Endothelial cell (in vitro differentiated cells): ENCODE measurements at regions not wholly inside any gene's neighbourhood (a gene's known extent, or its start where the extent isn't known, plus 50 kb on each side); places are given as distances from the start of the nearest gene placed in this dataset.

Source experiments
- DNase-seq: peaks from one replicate; pipeline ENCODE4 v3.0.0; 2021; ENCODE audit warnings: low spot score
- H3K27ac Mint-ChIP-seq: one replicate; pipeline ENCODE4 v1.8.0; 2021; ENCODE audit warnings: mixed read lengths, inconsistent platforms; ENCODE audit not compliant: unreplicated experiment
- H3K27me3 Mint-ChIP-seq: one replicate; pipeline ENCODE4 v1.8.0; 2021; ENCODE audit warnings: mild to moderate bottlenecking, moderate library complexity, mixed read lengths, inconsistent platforms; ENCODE audit not compliant: unreplicated experiment
- H3K36me3 Mint-ChIP-seq: one replicate; pipeline ENCODE4 v1.8.0; 2021; ENCODE audit warnings: mild to moderate bottlenecking, low read depth, mixed read lengths, inconsistent platforms; ENCODE audit not compliant: unreplicated experiment
- H3K4me1 Mint-ChIP-seq: one replicate; pipeline ENCODE4 v1.8.0; 2021; ENCODE audit warnings: mild to moderate bottlenecking, mixed read lengths, inconsistent platforms; ENCODE audit not compliant: unreplicated experiment
- H3K4me3 Mint-ChIP-seq: one replicate; pipeline ENCODE4 v1.8.0; 2021; ENCODE audit warnings: mild to moderate bottlenecking, mixed read lengths, inconsistent platforms; ENCODE audit not compliant: unreplicated experiment
- H3K9me3 Mint-ChIP-seq: one replicate; pipeline ENCODE4 v1.8.0; 2021; ENCODE audit warnings: mixed read lengths, inconsistent platforms; ENCODE audit not compliant: unreplicated experiment
- TF ChIP-seq, protein P1 (sequence below): fragments of 200-600 bp; sonication (generic); IDR thresholded peaks from one replicate; pipeline ENCODE4 v1.5.0; 2021; ENCODE audit warnings: antibody characterized with exemption; ENCODE audit not compliant: unreplicated experiment

- peaks cover 11% of the 10 kb centered on the region for H3K4me1 Mint-ChIP-seq
- DNase-seq: no peak
- H3K36me3 Mint-ChIP-seq: peaks cover 3% of the 10 kb centered on the region
- H3K9me3 Mint-ChIP-seq: no peaks in the 10 kb centered on the region
- H3K27ac Mint-ChIP-seq: no peak overlapping the region
- H3K4me3 Mint-ChIP-seq: no peak overlapping the region
- no peaks in the 10 kb centered on the region for H3K27me3 Mint-ChIP-seq
- TF ChIP-seq, protein P1, sequence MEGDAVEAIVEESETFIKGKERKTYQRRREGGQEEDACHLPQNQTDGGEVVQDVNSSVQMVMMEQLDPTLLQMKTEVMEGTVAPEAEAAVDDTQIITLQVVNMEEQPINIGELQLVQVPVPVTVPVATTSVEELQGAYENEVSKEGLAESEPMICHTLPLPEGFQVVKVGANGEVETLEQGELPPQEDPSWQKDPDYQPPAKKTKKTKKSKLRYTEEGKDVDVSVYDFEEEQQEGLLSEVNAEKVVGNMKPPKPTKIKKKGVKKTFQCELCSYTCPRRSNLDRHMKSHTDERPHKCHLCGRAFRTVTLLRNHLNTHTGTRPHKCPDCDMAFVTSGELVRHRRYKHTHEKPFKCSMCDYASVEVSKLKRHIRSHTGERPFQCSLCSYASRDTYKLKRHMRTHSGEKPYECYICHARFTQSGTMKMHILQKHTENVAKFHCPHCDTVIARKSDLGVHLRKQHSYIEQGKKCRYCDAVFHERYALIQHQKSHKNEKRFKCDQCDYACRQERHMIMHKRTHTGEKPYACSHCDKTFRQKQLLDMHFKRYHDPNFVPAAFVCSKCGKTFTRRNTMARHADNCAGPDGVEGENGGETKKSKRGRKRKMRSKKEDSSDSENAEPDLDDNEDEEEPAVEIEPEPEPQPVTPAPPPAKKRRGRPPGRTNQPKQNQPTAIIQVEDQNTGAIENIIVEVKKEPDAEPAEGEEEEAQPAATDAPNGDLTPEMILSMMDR: no peak
Measured at GRCh38 chr18:55999641-56000040, 411.6 kb upstream of the TCF4 start.

- peaks cover 3% of the 10 kb centered on the region for H3K36me3 Mint-ChIP-seq
- DNase-seq: no peak
- no peaks in the 10 kb centered on the region for H3K9me3 Mint-ChIP-seq
- no peaks in the 10 kb centered on the region for H3K27me3 Mint-ChIP-seq
- H3K4me1 Mint-ChIP-seq: peaks cover 11% of the 10 kb centered on the region
- TF ChIP-seq, protein P1: no peak
- H3K27ac Mint-ChIP-seq: no peak overlapping the region
- no peak overlapping the region for H3K4me3 Mint-ChIP-seq
Measured at GRCh38 chr18:55998801-55999385, 410.9 kb upstream of the TCF4 start.

DNA sequence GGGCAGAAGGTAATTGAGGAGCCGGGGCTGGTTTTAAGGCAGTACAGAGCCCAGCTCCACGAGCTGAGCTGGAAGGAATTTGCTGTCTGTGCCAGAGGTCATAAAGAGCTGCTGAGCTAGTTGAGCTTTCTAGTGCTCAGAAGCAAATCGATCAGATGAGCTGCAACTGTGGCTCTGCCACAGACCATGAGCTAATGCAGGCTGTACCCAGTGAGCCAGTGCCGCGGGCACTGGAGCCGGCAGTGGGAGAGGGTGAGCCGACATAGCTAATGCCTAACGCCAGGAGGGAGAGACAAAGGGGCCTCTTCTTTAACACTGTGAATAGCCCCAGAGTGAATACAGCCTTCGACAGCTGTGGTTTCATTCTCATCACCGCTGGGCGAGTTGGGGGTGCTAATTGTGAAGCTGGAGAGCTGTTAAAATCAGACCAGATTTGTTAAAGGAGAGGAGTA is 410.1 kb upstream of the TCF4 start:
- H3K27me3 Mint-ChIP-seq: no peaks in the 10 kb centered on the region
- peaks cover 7% of the 10 kb centered on the region for H3K4me1 Mint-ChIP-seq
- no peak for DNase-seq
- TF ChIP-seq, protein P1: no peak
- H3K4me3 Mint-ChIP-seq: no peak overlapping the region
- H3K27ac Mint-ChIP-seq: no peak overlapping the region
- H3K9me3 Mint-ChIP-seq: no peaks in the 10 kb centered on the region
- peaks cover 3% of the 10 kb centered on the region for H3K36me3 Mint-ChIP-seq

DNA sequence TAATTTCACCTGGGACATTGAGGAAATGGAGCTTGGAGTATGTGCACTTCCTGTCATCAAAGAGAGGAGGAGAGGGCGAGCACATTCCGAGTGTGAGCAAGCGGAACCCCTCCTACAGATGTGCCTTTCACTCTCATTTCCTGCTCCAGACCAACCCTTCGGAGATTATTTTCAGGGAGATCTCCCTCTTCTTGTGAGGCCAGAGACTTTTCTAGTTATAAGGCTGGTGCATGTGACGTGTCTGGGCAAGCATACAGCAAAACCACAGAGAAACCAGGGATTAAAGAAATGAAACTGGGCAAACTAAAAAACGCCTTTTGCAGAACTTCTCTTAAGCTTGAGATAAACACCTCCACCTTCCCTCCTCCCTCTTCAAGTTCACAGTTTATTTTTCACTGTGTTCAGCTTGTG is 409.2 kb upstream of the TCF4 start:
- no peak overlapping the region for H3K4me3 Mint-ChIP-seq

GRCh38 chr18:55996717-55997116 is 408.7 kb upstream of the TCF4 start:
- peaks cover 3% of the 10 kb centered on the region for H3K36me3 Mint-ChIP-seq
- TF ChIP-seq, protein P1: no peak
- H3K9me3 Mint-ChIP-seq: no peaks in the 10 kb centered on the region
- H3K4me1 Mint-ChIP-seq: peaks cover 7% of the 10 kb centered on the region
- H3K4me3 Mint-ChIP-seq: no peak overlapping the region
- DNase-seq: no peak
- H3K27ac Mint-ChIP-seq: no peak overlapping the region
- no peaks in the 10 kb centered on the region for H3K27me3 Mint-ChIP-seq

More for the DNA sequence above, 409.2 kb upstream of the TCF4 start:
- TF ChIP-seq, protein P1: no peak
- Mint-ChIP-seq H3K36me3 (peaks cover 3% of the 10 kb centered on the region), H3K27ac (no peak overlapping the region), H3K27me3 (no peaks in the 10 kb centered on the region), H3K9me3 (no peaks in the 10 kb centered on the region), H3K4me1 (peaks cover 7% of the 10 kb centered on the region)
- DNase-seq: no peak
